ENCODE measurements at regions not wholly inside any gene's neighbourhood (a gene's known extent, or its start where the extent isn't known, plus 50 kb on each side); places are given as distances from the start of the nearest gene placed in this dataset.
"Not testable (repeated sequence)": the region's sequence is repeated elsewhere in the genome, so short reads cannot be mapped to it uniquely, and the experiment has no call there.

GRCh38 chr10:42187501-42188195, 450.7 kb downstream of the ZNF33B start:
- not testable (repeated sequence) for DNase-seq (ENCODE audit: low read depth, low spot score)

- DNase-seq (ENCODE audit: low read depth, low spot score): not testable (repeated sequence)
Observed at GRCh38 chr10:42177793-42178689, 460.3 kb downstream of the ZNF33B start.

GRCh38 chr10:42177077-42177792, 461.1 kb downstream of the ZNF33B start:
- no peak for DNase-seq (ENCODE audit: low read depth, low spot score)

- DNase-seq (ENCODE audit: low read depth, low spot score): no peak
Observed at GRCh38 chr10:42150428-42151061, 487.8 kb downstream of the ZNF33B start.

GRCh38 chr10:42149722-42150427, 488.5 kb downstream of the ZNF33B start:
- DNase-seq (ENCODE audit: low read depth, low spot score): no peak

- no peak for DNase-seq (ENCODE audit: low read depth, low spot score)
Observed at GRCh38 chr10:42149027-42149700, 489.2 kb downstream of the ZNF33B start.

GRCh38 chr10:42146165-42146564, 492.2 kb downstream of the ZNF33B start:
- not testable (repeated sequence) for DNase-seq (ENCODE audit: low read depth, low spot score)

GRCh38 chr10:42138023-42138422, 500.3 kb downstream of the ZNF33B start:
- DNase-seq (ENCODE audit: low read depth, low spot score): not testable (repeated sequence)

GRCh38 chr10:42113158-42113450, 525.3 kb downstream of the ZNF33B start:
- no peak for DNase-seq (ENCODE audit: low read depth, low spot score)

GRCh38 chr10:42112331-42113157, 525.8 kb downstream of the ZNF33B start:
- no peak for DNase-seq (ENCODE audit: low read depth, low spot score)

- DNase-seq (ENCODE audit: low read depth, low spot score): no peak
Observed at GRCh38 chr10:42111661-42112330, 526.6 kb downstream of the ZNF33B start.

- DNase-seq (ENCODE audit: low read depth, low spot score): no peak
Observed at GRCh38 chr10:42111076-42111475, 527.3 kb downstream of the ZNF33B start.
